Keratinocyte (primary cell): ENCODE measurements at regions not wholly inside any gene's neighbourhood (a gene's known extent, or its start where the extent isn't known, plus 50 kb on each side); places are given as distances from the start of the nearest gene placed in this dataset.

ENCODE experiments used
- DNase-seq: peaks from one replicate; pipeline ENCODE4 v3.0.0-alpha.2; 2011; ENCODE audit warnings: low read depth, missing footprints, low spot score
- FAIRE-seq: peaks from 2 replicates; lab custom pipeline; 2011; peaks lifted over from hg19 to GRCh38; lab: Jason Lieb, UNC
- H2AFZ ChIP-seq: 2 replicates; pipeline ENCODE4 v1.6.0; 2012; ENCODE audit warnings: low read length, control low read depth, inconsistent platforms; ENCODE audit not compliant: control insufficient read depth
- H3K27ac ChIP-seq: 2 replicates; pipeline ENCODE4 v1.5.1; 2011; ENCODE audit warnings: low read length; ENCODE audit not compliant: control insufficient read depth, insufficient read depth
- H3K27me3 ChIP-seq: 3 replicates; pipeline ENCODE4 v1.6.0; 2011; ENCODE audit warnings: low read length; ENCODE audit not compliant: control insufficient read depth, insufficient read depth; ENCODE audit errors: extremely low read depth
- H3K36me3 ChIP-seq, 2 experiments: 2 replicates in 1 of 2; 3 replicates in 1 of 2; pipeline ENCODE4 v1.5.1; 2011; ENCODE audit warnings: low read length in 2 of 2, mild to moderate bottlenecking in 1 of 2; ENCODE audit not compliant: control insufficient read depth in 2 of 2, insufficient read depth in 2 of 2; ENCODE audit errors: extremely low read depth in 1 of 2
- H3K4me1 ChIP-seq: 3 replicates; pipeline ENCODE4 v1.5.1; 2011; ENCODE audit warnings: low read length; ENCODE audit not compliant: control insufficient read depth, insufficient read depth; ENCODE audit errors: extremely low read depth
- H3K4me2 ChIP-seq: 3 replicates; pipeline ENCODE4 v1.6.0; 2011; ENCODE audit warnings: low read depth, low read length; ENCODE audit not compliant: control insufficient read depth, insufficient read depth; ENCODE audit errors: extremely low read depth
- H3K4me3 ChIP-seq, 3 experiments: fragments of 200-600 bp in 1 of 3; sonication (generic) in 1 of 3; 2 replicates in 2 of 3; 3 replicates in 1 of 3; pipeline ENCODE4 v1.5.1; 2011 to 2016; ENCODE audit warnings: low read length in 3 of 3, mild to moderate bottlenecking in 3 of 3, control low read depth in 2 of 3, inconsistent platforms in 1 of 3, low read depth in 1 of 3, mixed read lengths in 1 of 3, mixed run types in 1 of 3, moderate library complexity in 1 of 3; ENCODE audit not compliant: control insufficient read depth in 2 of 3, insufficient read depth in 2 of 3; ENCODE audit errors: extremely low read depth in 1 of 3
- H3K79me2 ChIP-seq: 2 replicates; pipeline ENCODE4 v1.6.0; 2012; ENCODE audit warnings: low read length; ENCODE audit not compliant: control insufficient read depth, insufficient read depth
- H3K9ac ChIP-seq: 3 replicates; pipeline ENCODE4 v1.6.0; 2011; ENCODE audit warnings: low read length; ENCODE audit not compliant: control insufficient read depth, insufficient read depth; ENCODE audit errors: extremely low read depth
- H3K9me1 ChIP-seq: 3 replicates; pipeline ENCODE4 v1.6.0; 2011; ENCODE audit warnings: low read length; ENCODE audit not compliant: control insufficient read depth, insufficient read depth; ENCODE audit errors: extremely low read depth
- H3K9me3 ChIP-seq: 2 replicates; pipeline ENCODE4 v1.5.1; 2012; ENCODE audit warnings: low read depth, low read length; ENCODE audit not compliant: control insufficient read depth
- H4K20me1 ChIP-seq: 3 replicates; pipeline ENCODE4 v1.6.0; 2011; ENCODE audit warnings: low read length; ENCODE audit not compliant: control insufficient read depth, insufficient read depth; ENCODE audit errors: extremely low read depth
- EZH2 ChIP-seq: IDR thresholded peaks from one replicate; pipeline ENCODE4 v1.6.1; 2012; ENCODE audit warnings: inconsistent platforms, mild to moderate bottlenecking, low read length, moderate library complexity
- dilution Hi-C: fragments of 300-500 bp; cut with MboI; formaldehyde crosslinking; loops from one replicate; pipeline ENCODE4 v1.7.0; 2020; ENCODE audit warnings: low sequenced_read_pairs; ENCODE audit not compliant: extremely low pct_ligation_motif_present
- TF ChIP-seq, protein P1 (sequence below), 3 experiments: IDR thresholded peaks in 1 of 3; conservative IDR thresholded peaks in 1 of 3; optimal IDR thresholded peaks in 1 of 3; 2 replicates in 2 of 3; 3 replicates in 1 of 3; pipeline versions ENCODE3 to v1.5.1; 2011; ENCODE audit warnings: low read length in 3 of 3, mild to moderate bottlenecking in 3 of 3, moderate library complexity in 2 of 3, control low read depth in 1 of 3, inconsistent platforms in 1 of 3; ENCODE audit not compliant: insufficient read depth in 2 of 3; ENCODE audit errors: extremely low read depth in 1 of 3

DNA sequence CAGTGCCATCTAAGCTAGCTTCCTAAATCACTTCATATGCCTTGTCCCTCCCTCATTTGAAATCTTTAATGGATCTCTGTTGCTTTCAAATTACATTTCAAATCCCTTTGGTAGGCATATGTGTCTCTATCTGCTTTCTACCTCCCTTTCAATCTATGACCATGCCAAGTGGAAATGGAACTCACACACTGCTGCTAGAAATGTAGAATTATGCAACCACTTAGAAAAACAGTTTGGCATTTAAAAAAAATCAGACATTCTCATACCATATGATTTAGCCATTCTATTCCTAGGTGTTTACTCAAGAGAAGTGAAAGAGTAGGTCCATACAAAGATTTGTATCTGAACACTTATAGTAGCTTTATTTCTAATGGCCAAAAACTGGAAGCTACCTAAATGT lies 413.5 kb upstream of the INTU start:
- DNase-seq (no peak), FAIRE-seq (no peak)
- no peaks in the 10 kb centered on the region for H3K4me1 ChIP-seq
- no peaks in the 10 kb centered on the region for H4K20me1 ChIP-seq
- H3K79me2 ChIP-seq = no peaks in the 10 kb centered on the region
- TF ChIP-seq, protein P1, sequence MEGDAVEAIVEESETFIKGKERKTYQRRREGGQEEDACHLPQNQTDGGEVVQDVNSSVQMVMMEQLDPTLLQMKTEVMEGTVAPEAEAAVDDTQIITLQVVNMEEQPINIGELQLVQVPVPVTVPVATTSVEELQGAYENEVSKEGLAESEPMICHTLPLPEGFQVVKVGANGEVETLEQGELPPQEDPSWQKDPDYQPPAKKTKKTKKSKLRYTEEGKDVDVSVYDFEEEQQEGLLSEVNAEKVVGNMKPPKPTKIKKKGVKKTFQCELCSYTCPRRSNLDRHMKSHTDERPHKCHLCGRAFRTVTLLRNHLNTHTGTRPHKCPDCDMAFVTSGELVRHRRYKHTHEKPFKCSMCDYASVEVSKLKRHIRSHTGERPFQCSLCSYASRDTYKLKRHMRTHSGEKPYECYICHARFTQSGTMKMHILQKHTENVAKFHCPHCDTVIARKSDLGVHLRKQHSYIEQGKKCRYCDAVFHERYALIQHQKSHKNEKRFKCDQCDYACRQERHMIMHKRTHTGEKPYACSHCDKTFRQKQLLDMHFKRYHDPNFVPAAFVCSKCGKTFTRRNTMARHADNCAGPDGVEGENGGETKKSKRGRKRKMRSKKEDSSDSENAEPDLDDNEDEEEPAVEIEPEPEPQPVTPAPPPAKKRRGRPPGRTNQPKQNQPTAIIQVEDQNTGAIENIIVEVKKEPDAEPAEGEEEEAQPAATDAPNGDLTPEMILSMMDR (optimal IDR thresholded peaks at IDR 0.05 in 1 of 3, IDR thresholded peaks at IDR 0.05 in 1 of 3, conservative IDR thresholded peaks at IDR 0.05 in 1 of 3; ENCODE audit: extremely low read depth in 1 of 3, insufficient read depth in 2 of 3, low read length in 3 of 3) = no peak
- TF ChIP-seq EZH2 = no peak
- no peak overlapping the region for H2AFZ ChIP-seq
- H3K9me3 ChIP-seq = no peaks in the 10 kb centered on the region
- H3K27ac ChIP-seq = no peak overlapping the region
- dilution Hi-C loops = no loop called here
- no peaks in the 10 kb centered on the region for H3K9me1 ChIP-seq
- no peaks in the 10 kb centered on the region for H3K36me3 ChIP-seq
- no peak overlapping the region for H3K9ac ChIP-seq
- no peak overlapping the region for H3K4me2 ChIP-seq
- H3K27me3 ChIP-seq = no peaks in the 10 kb centered on the region
- H3K4me3 ChIP-seq = no peak overlapping the region

DNA sequence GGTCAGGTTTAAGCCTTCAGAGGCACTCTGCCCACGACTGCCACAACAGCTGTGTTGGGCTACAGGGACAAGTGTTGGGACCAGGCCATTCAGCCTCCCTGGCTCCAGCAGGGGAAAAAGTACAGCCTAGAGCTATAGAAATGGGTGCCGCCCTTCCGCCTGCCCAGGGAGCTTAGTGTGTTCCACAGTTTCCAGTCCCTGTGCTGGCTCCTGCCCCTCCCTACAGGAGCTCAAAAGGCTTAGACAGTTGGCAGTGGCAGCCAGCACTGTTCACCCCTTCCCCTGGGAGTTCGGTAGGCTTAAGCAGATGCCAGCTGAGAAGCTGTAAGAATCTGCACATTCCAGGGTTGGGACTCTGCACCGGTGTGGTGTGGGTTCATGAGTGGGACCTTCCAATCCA lies 408.2 kb upstream of the INTU start:
- Histone ChIP-seq H3K4me2 (no peak overlapping the region), H3K4me3 (no peak overlapping the region), H3K9ac (no peak overlapping the region), H3K27ac (no peak overlapping the region), H3K9me1 (no peaks in the 10 kb centered on the region), H4K20me1 (no peaks in the 10 kb centered on the region), H3K36me3 (no peaks in the 10 kb centered on the region), H2AFZ (no peak overlapping the region), H3K79me2 (no peaks in the 10 kb centered on the region), H3K27me3 (no peaks in the 10 kb centered on the region), H3K4me1 (no peaks in the 10 kb centered on the region), H3K9me3 (no peaks in the 10 kb centered on the region)
- DNase-seq (no peak), FAIRE-seq (no peak)
- dilution Hi-C loops = no loop called here
- TF ChIP-seq, protein P1 (optimal IDR thresholded peaks at IDR 0.05 in 1 of 3, IDR thresholded peaks at IDR 0.05 in 1 of 3, conservative IDR thresholded peaks at IDR 0.05 in 1 of 3; ENCODE audit: extremely low read depth in 1 of 3, insufficient read depth in 2 of 3, low read length in 3 of 3) = no peak
- no peak for TF ChIP-seq EZH2
